Activated CD4-positive, alpha-beta memory T cell treated with anti-CD3 and anti-CD28 coated beads for 36 hours (primary cell): ENCODE measurements at regions not wholly inside any gene's neighbourhood (a gene's known extent, or its start where the extent isn't known, plus 50 kb on each side); places are given as distances from the start of the nearest gene placed in this dataset.
A peak's percentile ranks its signal among the peaks of the same experiment; 100 is the strongest.

Experiments
- CTCF ChIA-PET: fragments of 350-600 bp; sonication (Branson Sonifier 250); formaldehyde crosslinking; loops from one replicate; lab custom pipeline; 2021; ENCODE audit warnings: antibody characterized with exemption, inconsistent platforms; lab: Charles Lee
- POLR2A ChIA-PET: fragments of 350-600 bp; sonication (Branson Sonifier 250); formaldehyde crosslinking; loops from one replicate; lab custom pipeline; 2021; ENCODE audit warnings: antibody characterized with exemption; lab: Charles Lee
- DNase-seq: peaks from one replicate; pipeline ENCODE4 v3.0.0-alpha.2; 2020
- H3K27ac Mint-ChIP-seq: one replicate; pipeline ENCODE4 v1.8.0; 2021; ENCODE audit warnings: mixed read lengths
- H3K27me3 Mint-ChIP-seq: one replicate; pipeline ENCODE4 v1.8.0; 2021; ENCODE audit warnings: mixed read lengths
- H3K36me3 Mint-ChIP-seq: one replicate; pipeline ENCODE4 v1.8.0; 2021; ENCODE audit warnings: mixed read lengths
- H3K4me1 Mint-ChIP-seq: one replicate; pipeline ENCODE4 v1.8.0; 2021; ENCODE audit warnings: low read depth, mixed read lengths
- H3K4me3 Mint-ChIP-seq: one replicate; pipeline ENCODE4 v1.8.0; 2021; ENCODE audit warnings: mild to moderate bottlenecking, mixed read lengths
- H3K9me3 Mint-ChIP-seq: one replicate; pipeline ENCODE4 v1.8.0; 2021; ENCODE audit warnings: mixed read lengths
- intact Hi-C: fragments of 100-400 bp; cut with micrococcal nuclease; formaldehyde crosslinking; loops from one replicate; pipeline ENCODE4 v1.15.1; 2023

DNA sequence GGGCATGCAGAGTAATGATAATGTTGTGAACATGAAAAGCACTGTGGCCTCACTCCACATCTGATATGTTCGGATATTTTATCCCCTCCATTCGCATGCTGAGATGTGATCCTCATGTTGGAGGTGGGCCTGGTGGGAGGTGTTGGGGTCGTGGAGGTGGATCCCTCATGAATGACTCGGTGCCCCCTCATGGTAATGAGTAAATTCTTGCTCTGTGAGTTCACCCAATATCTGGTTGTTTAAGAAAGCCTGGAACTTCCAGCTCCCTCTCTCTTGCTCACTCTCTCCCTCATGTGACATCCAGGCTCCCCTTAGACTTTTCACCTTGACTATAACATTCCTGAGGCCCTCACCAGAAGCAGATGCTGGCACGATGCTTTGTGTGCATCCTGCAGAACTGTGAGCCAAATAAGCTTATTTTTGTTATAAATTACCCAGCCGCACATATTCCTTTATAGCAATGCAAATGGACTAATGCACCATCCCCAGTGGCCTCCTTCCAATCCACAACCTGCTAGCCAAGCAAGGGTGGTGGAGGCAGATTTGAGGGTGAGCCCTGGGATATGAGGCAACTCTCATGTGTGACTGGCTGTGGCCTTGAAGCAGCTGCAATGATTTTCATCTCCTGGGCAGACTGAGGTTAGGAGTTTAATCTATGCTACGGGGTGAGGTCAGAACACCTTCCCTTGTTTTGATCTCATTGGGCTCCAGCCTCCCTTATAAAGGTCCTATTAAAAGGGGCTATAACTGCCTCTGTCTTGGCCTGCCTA is 276.5 kb downstream of the ETS1 start:
- no peaks in the 10 kb centered on the region for H3K27me3 Mint-ChIP-seq
- peak overlapping the region; percentile 35 for H3K27ac Mint-ChIP-seq
- H3K4me3 Mint-ChIP-seq = no peak overlapping the region
- intact Hi-C loops = no loop called here
- CTCF ChIA-PET = interaction anchor here (0.7 kb wide), 2 partner anchors 32 to 193 kb away, joined by 4 read pairs; no protein-coding TSS in a partner anchor
- H3K9me3 Mint-ChIP-seq = peaks cover 31% of the 10 kb centered on the region
- peak; percentile 43 for DNase-seq
- H3K4me1 Mint-ChIP-seq = peaks cover 62% of the 10 kb centered on the region
- POLR2A ChIA-PET = interaction anchor here (0.8 kb wide), 1 partner anchor 21 kb away, joined by 3 read pairs; no protein-coding TSS in a partner anchor
- H3K36me3 Mint-ChIP-seq = peaks cover 29% of the 10 kb centered on the region

- no peak for DNase-seq
- peaks cover 21% of the 10 kb centered on the region for H3K36me3 Mint-ChIP-seq
These were observed 277.4 kb downstream of the ETS1 start for GRCh38 chr11:128310005-128310404.

GRCh38 chr11:128308794-128309193 is 278.6 kb downstream of the ETS1 start:
- Mint-ChIP-seq H3K27ac (no peak overlapping the region), H3K36me3 (peaks cover 8% of the 10 kb centered on the region), H3K4me3 (no peak overlapping the region), H3K4me1 (peaks cover 70% of the 10 kb centered on the region), H3K9me3 (peaks cover 11% of the 10 kb centered on the region), H3K27me3 (no peaks in the 10 kb centered on the region)
- ChIA-PET CTCF (interaction anchor here (1.7 kb wide), 1 partner anchor 15 kb away, joined by 7 read pairs; no protein-coding TSS in a partner anchor), POLR2A (interaction anchor here (0.6 kb wide), 1 partner anchor 13 kb away, joined by 3 read pairs; no protein-coding TSS in a partner anchor)
- DNase-seq = no peak
- intact Hi-C loops = no loop called here

More at GRCh38 chr11:128310005-128310404, 277.4 kb downstream of the ETS1 start:
- Mint-ChIP-seq H3K4me3 (no peak overlapping the region), H3K9me3 (peaks cover 23% of the 10 kb centered on the region), H3K27me3 (no peaks in the 10 kb centered on the region), H3K27ac (peak overlapping the region; percentile 35), H3K4me1 (peaks cover 64% of the 10 kb centered on the region)
- ChIA-PET POLR2A (no interaction called here), CTCF (interaction anchor here (0.7 kb wide), 1 partner anchor 33 kb away, joined by 4 read pairs; no protein-coding TSS in a partner anchor)
- intact Hi-C loops = no loop called here

DNA sequence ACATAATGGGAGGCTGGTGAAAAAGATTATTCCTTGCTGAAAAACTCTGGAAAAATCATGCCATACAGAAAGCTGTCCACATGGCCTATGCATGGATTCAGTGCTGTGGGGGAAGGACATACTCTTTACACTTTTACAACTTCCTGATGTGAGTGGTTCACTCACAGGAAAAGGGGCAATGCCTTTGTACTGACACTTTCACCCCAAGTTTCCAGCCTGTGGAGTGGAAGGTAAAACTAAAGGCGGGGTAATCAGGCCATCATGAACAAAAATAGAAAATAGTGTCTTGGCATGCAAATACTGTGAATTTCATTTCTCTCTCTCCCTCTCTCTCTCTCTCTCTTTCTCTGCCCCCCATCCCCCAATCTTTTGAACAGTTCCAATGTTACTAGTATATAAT is 281.8 kb downstream of the ETS1 start:
- Mint-ChIP-seq H3K9me3 (no peaks in the 10 kb centered on the region), H3K27ac (peak overlapping the region; percentile 94), H3K36me3 (no peaks in the 10 kb centered on the region), H3K27me3 (no peaks in the 10 kb centered on the region), H3K4me1 (peaks cover 66% of the 10 kb centered on the region), H3K4me3 (no peak overlapping the region)
- no peak for DNase-seq
- ChIA-PET CTCF (interaction anchor here (0.9 to 2.1 kb wide), 2 partner anchors 15 to 325 kb away, joined by 3 to 8 read pairs; no protein-coding TSS in a partner anchor), POLR2A (interaction anchor here (0.9 to 2.3 kb wide), 8 partner anchors 9 to 217 kb away, joined by 3 to 21 read pairs (median 4); no protein-coding TSS in a partner anchor)
- intact Hi-C loops = no loop called here

DNA sequence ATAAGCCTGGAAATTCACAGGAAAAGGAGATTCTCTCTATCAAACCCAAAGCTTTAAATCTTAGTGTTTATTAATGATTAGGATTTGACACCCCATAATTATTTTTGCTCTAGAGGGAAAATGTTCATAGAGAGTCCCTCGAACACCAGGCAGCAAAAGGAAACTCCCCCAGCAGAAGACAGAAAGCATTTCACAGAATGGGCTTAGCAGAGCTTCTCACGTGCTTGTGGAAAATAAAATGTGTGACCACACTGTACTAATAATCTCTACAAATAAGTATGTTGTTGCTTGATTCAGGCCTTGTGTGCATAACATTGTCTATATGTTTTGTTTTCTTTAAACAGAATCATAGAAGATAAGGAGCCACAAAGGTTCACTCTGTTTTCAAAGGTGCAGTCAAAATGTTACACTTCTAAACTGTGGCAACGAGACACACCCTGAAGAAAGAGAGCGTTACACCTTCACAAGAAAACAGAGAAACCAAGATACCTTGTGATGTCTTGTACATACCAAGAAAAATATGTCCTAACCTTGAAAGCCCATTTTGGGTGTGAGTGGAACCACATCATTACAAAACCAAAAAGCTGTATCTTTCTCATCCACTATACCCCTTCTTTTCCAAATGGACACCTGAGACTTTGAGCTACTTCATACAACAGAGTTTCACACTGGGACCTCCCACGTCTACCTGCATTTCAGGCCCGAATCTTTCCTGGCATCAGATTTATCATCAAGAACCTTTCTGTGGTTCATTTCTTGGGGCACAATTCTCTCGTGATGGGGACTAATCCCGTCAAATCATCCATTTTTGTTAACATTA is 282.5 kb downstream of the ETS1 start:
- intact Hi-C loops = loop anchor here (5.0 kb wide), 1 partner anchor 412 kb away; no protein-coding TSS in a partner anchor
- ChIA-PET CTCF (interaction anchor here (0.9 to 2.1 kb wide), 3 partner anchors 14 to 326 kb away, joined by 3 to 8 read pairs (median 4); no protein-coding TSS in a partner anchor), POLR2A (interaction anchor here (0.9 to 2.3 kb wide), 8 partner anchors 10 to 218 kb away, joined by 3 to 21 read pairs (median 4); no protein-coding TSS in a partner anchor)
- DNase-seq = no peak
- Mint-ChIP-seq H3K4me3 (peak overlapping the region; percentile 17), H3K27ac (peak overlapping the region; percentile 94), H3K27me3 (no peaks in the 10 kb centered on the region), H3K36me3 (no peaks in the 10 kb centered on the region), H3K9me3 (no peaks in the 10 kb centered on the region), H3K4me1 (peaks cover 65% of the 10 kb centered on the region)

- intact Hi-C loops = loop anchor here (5.0 kb wide), 1 partner anchor 413 kb away; no protein-coding TSS in a partner anchor
- Mint-ChIP-seq H3K36me3 (no peaks in the 10 kb centered on the region), H3K27ac (peak overlapping the region; percentile 94), H3K27me3 (no peaks in the 10 kb centered on the region), H3K4me1 (peaks cover 68% of the 10 kb centered on the region), H3K9me3 (no peaks in the 10 kb centered on the region), H3K4me3 (peak overlapping the region; percentile 9)
- DNase-seq = no peak
- ChIA-PET POLR2A (interaction anchor here (1.3 to 2.3 kb wide), 2 partner anchors 19 to 219 kb away, joined by 4 to 21 read pairs; no protein-coding TSS in a partner anchor), CTCF (interaction anchor here (1.3 to 2.1 kb wide), 2 partner anchors 13 to 19 kb away, joined by 4 to 8 read pairs; no protein-coding TSS in a partner anchor)
These were observed 283.2 kb downstream of the ETS1 start for GRCh38 chr11:128304116-128304515.

DNA sequence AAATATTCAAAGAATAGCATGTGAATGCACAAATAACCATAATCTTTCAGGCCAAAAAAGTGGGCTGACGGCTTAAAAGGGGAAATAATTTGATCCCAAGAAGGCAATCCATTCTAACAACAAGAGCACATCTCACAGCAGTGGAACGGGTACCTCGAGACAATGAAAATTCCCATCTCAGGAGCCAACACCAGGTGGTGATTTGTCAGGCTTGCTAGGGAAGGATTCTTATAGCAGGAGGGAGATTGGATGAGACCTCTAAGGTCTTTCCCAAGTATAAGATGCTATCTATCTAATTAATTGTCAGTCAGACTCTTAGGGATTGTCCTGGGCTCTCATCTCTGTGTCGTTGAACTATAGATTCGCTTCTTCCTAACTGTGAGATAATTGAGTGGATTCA is 284.0 kb downstream of the ETS1 start:
- Mint-ChIP-seq H3K27me3 (no peaks in the 10 kb centered on the region), H3K4me1 (peaks cover 73% of the 10 kb centered on the region), H3K4me3 (peak overlapping the region; percentile 40), H3K9me3 (no peaks in the 10 kb centered on the region), H3K27ac (peak overlapping the region; percentile 94), H3K36me3 (no peaks in the 10 kb centered on the region)
- no peak for DNase-seq
- ChIA-PET CTCF (interaction anchor here (0.7 to 5.7 kb wide), 13 partner anchors 9 to 527 kb away, joined by 3 to 49 read pairs (median 5); no protein-coding TSS in a partner anchor), POLR2A (interaction anchor here (0.6 to 5.1 kb wide), 11 partner anchors 13 to 220 kb away, joined by 3 to 59 read pairs (median 8); no protein-coding TSS in a partner anchor)
- intact Hi-C loops = loop anchor here (5.0 kb wide), 1 partner anchor 414 kb away; no protein-coding TSS in a partner anchor

DNA sequence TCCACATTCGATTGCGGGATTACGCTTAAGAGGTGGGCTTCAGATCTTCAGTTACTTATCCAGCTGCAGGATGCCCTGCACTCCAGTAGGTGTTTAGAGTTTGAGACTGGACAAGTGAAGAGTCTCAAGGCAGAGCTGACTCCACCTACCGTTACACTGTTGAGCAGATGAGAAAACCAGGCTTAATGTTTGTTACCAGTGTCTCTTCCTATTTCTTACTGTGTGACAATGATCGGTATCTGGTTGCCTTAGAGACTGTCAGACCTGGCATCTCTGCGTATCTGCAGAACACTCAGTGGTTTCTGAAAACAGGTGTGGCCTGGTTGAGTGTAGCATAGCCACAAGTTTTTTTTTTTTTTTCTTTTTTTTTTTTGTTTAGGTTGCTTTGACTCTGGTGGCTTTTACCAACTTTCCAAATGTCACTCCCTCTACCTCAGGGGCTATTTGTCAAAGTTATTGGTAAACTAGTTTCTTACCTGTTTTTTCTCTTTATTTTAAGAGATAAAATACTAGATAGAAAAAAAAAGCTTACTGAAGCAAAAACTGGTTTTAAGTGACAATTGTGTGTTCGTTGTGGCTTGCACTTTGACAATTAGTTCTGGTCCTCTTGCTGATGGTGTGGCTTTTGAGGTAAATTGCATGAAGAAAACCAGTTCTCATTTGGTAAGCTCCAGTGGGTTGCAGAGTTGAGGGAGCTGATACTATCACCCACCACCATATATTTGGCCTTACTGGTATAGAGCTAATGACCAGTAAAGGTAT is 284.8 kb downstream of the ETS1 start:
- no peaks in the 10 kb centered on the region for H3K9me3 Mint-ChIP-seq
- ChIA-PET POLR2A (interaction anchor here (0.6 to 5.1 kb wide), 17 partner anchors 12 to 220 kb away, joined by 3 to 59 read pairs (median 4); no protein-coding TSS in a partner anchor), CTCF (interaction anchor here (0.7 to 5.7 kb wide), 13 partner anchors 10 to 528 kb away, joined by 3 to 49 read pairs (median 5); no protein-coding TSS in a partner anchor)
- H3K4me3 Mint-ChIP-seq = peak overlapping the region; percentile 79
- H3K27ac Mint-ChIP-seq = peak overlapping the region; percentile 94
- peaks cover 78% of the 10 kb centered on the region for H3K4me1 Mint-ChIP-seq
- H3K36me3 Mint-ChIP-seq = no peaks in the 10 kb centered on the region
- intact Hi-C loops = loop anchor here (1.0 to 5.0 kb wide), 7 partner anchors 10 to 415 kb away; no protein-coding TSS in a partner anchor
- peak; percentile 81 for DNase-seq
- no peaks in the 10 kb centered on the region for H3K27me3 Mint-ChIP-seq

DNA sequence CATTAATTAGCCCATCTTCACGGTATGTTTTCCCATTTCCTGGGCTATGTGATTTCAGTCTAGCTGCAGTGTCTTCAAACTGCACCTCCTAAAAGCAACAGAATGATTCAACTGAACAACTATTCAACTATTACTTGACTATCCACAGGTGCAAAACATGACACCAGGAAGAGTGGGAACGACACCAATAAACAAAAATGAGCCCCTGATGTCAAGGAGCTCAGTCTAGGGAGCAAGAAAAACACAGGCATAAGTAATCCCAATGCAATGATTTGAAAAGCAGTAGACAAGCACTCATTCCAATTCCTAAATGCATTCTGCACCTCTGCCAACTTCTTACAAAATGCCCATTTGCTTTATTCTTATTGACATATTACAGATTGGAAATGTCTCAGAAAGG is 285.6 kb downstream of the ETS1 start:
- H3K27me3 Mint-ChIP-seq = no peaks in the 10 kb centered on the region
- peak overlapping the region; percentile 79 for H3K4me3 Mint-ChIP-seq
- DNase-seq = no peak
- ChIA-PET CTCF (interaction anchor here (0.9 to 5.7 kb wide), 7 partner anchors 9 to 215 kb away, joined by 3 to 49 read pairs (median 4); no protein-coding TSS in a partner anchor), POLR2A (interaction anchor here (0.7 to 5.1 kb wide), 12 partner anchors 11 to 217 kb away, joined by 3 to 59 read pairs (median 10); no protein-coding TSS in a partner anchor)
- no peaks in the 10 kb centered on the region for H3K36me3 Mint-ChIP-seq
- intact Hi-C loops = loop anchor here (1.0 to 5.0 kb wide), 7 partner anchors 11 to 416 kb away; no protein-coding TSS in a partner anchor
- peak overlapping the region; percentile 94 for H3K27ac Mint-ChIP-seq
- peaks cover 85% of the 10 kb centered on the region for H3K4me1 Mint-ChIP-seq
- H3K9me3 Mint-ChIP-seq = no peaks in the 10 kb centered on the region

GRCh38 chr11:128300785-128301184 is 286.6 kb downstream of the ETS1 start:
- POLR2A ChIA-PET = interaction anchor here (2.1 to 5.1 kb wide), 5 partner anchors 10 to 218 kb away, joined by 9 to 59 read pairs (median 23); no protein-coding TSS in a partner anchor
- intact Hi-C loops = loop anchor here (5.0 kb wide), 1 partner anchor 417 kb away; no protein-coding TSS in a partner anchor
- H3K27ac Mint-ChIP-seq = peak overlapping the region; percentile 94
- DNase-seq = no peak
- no peaks in the 10 kb centered on the region for H3K9me3 Mint-ChIP-seq
- no peaks in the 10 kb centered on the region for H3K36me3 Mint-ChIP-seq
- peak overlapping the region; percentile 37 for H3K4me3 Mint-ChIP-seq
- no peaks in the 10 kb centered on the region for H3K27me3 Mint-ChIP-seq
- peaks cover 87% of the 10 kb centered on the region for H3K4me1 Mint-ChIP-seq
- CTCF ChIA-PET = interaction anchor here (0.7 to 5.7 kb wide), 7 partner anchors 8 to 389 kb away, joined by 3 to 49 read pairs (median 4); no protein-coding TSS in a partner anchor
